Tibial nerve (tissue), 4 donors: ENCODE measurements at regions not wholly inside any gene's neighbourhood (a gene's known extent, or its start where the extent isn't known, plus 50 kb on each side); places are given as distances from the start of the nearest gene placed in this dataset.

Experiments
- DNase-seq, 2 donors: peaks; one replicate each; pipeline ENCODE4 v3.0.0-alpha.2; 2019; ENCODE audit warnings: low spot score in 2 of 2
- H3K27ac ChIP-seq, 4 donors: fragments of 200-600 bp; sonication (generic) in 3 of 4; one replicate each; pipeline ENCODE4 v1.5.1; 2017 to 2019; ENCODE audit warnings: mild to moderate bottlenecking in 1 of 4
- H3K27me3 ChIP-seq, 2 donors: fragments of 200-600 bp; sonication (generic) in 1 of 2; one replicate each; pipeline versions ENCODE4 v1.5.1 to v1.6.0; 2017 to 2019
- H3K36me3 ChIP-seq, 3 donors: fragments of 200-600 bp; sonication (generic); one replicate each; pipeline ENCODE4 v1.5.1; 2018 to 2019
- H3K4me1 ChIP-seq, 4 donors: fragments of 200-600 bp; sonication (generic) in 3 of 4; one replicate each; pipeline ENCODE4 v1.5.1; 2017 to 2019
- H3K4me3 ChIP-seq, 4 donors: fragments of 200-600 bp; sonication (generic) in 3 of 4; one replicate each; pipeline ENCODE4 v1.5.1; 2017 to 2019; ENCODE audit warnings: mild to moderate bottlenecking in 1 of 4, moderate library complexity in 1 of 4
- H3K9me3 ChIP-seq, 4 donors: fragments of 200-600 bp; sonication (generic) in 3 of 4; one replicate each; pipeline ENCODE4 v1.5.1; 2017 to 2019
- EP300 ChIP-seq, 2 donors: sonication (generic); formaldehyde crosslinking; IDR thresholded peaks; one replicate each; pipeline ENCODE4 v1.6.1; 2017; ENCODE audit warnings: antibody characterized with exemption in 2 of 2, mild to moderate bottlenecking in 1 of 2
- POLR2A ChIP-seq, 2 donors: fragments of 450-650 bp; IDR thresholded peaks; one replicate each; pipeline ENCODE4 v1.6.1; 2017; ENCODE audit warnings: antibody characterized with exemption in 2 of 2, mild to moderate bottlenecking in 2 of 2, moderate library complexity in 2 of 2
- WGBS, 2 donors: methylation state at CpG; one replicate each; pipeline ENCODE4 v1.1.5; 2018; 5-methylcytosine and 5-hydroxymethylcytosine counted together
- TF ChIP-seq, protein P1 (sequence below), 5 experiments: fragments of 200-600 bp in 3 of 5; fragments of 450-650 bp in 2 of 5; sonication (generic) in 3 of 5; IDR thresholded peaks; one replicate each; pipeline ENCODE4 v1.5.1; 2016 to 2019; ENCODE audit warnings: antibody characterized with exemption in 5 of 5, mild to moderate bottlenecking in 3 of 5, moderate library complexity in 2 of 5

DNA sequence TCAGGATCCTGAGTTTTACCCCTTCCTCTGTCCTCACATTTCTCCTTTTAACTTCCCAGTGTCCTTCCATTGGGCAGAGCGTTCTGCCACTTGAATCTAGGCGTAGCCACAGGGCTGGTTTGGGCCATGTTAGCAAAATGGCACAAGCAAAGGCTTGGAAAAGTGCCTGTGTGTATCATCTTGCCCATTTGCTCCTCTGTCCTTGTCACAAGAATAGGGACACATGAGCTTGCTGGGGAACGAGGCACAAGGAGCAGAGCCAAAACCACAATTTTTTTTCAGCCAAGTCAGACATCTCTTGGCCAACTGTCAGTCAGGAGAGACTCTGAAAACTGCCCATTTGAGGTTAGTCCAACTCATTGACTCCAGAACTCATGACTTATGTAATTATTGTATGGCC lies 285.2 kb downstream of the ZNF248 start:
- H3K36me3 ChIP-seq: no peaks in the 10 kb centered on the region
- WGBS, 2 donors: 46 to 61% methylated on average over 3 of the region's 3 CpGs
- no peaks in the 10 kb centered on the region for H3K27me3 ChIP-seq
- H3K9me3 ChIP-seq: peaks cover 0 to 3% (median 0%) of the 10 kb centered on the region in 4 donors
- H3K4me3 ChIP-seq: no peak overlapping the region
- H3K27ac ChIP-seq: no peak overlapping the region
- TF ChIP-seq EP300 (IDR thresholded peaks at IDR 0.05) (no peak), POLR2A (IDR thresholded peaks at IDR 0.05) (no peak)
- TF ChIP-seq, protein P1, sequence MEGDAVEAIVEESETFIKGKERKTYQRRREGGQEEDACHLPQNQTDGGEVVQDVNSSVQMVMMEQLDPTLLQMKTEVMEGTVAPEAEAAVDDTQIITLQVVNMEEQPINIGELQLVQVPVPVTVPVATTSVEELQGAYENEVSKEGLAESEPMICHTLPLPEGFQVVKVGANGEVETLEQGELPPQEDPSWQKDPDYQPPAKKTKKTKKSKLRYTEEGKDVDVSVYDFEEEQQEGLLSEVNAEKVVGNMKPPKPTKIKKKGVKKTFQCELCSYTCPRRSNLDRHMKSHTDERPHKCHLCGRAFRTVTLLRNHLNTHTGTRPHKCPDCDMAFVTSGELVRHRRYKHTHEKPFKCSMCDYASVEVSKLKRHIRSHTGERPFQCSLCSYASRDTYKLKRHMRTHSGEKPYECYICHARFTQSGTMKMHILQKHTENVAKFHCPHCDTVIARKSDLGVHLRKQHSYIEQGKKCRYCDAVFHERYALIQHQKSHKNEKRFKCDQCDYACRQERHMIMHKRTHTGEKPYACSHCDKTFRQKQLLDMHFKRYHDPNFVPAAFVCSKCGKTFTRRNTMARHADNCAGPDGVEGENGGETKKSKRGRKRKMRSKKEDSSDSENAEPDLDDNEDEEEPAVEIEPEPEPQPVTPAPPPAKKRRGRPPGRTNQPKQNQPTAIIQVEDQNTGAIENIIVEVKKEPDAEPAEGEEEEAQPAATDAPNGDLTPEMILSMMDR (IDR thresholded peaks at IDR 0.05): no peak
- DNase-seq: no peak
- no peaks in the 10 kb centered on the region for H3K4me1 ChIP-seq

DNA sequence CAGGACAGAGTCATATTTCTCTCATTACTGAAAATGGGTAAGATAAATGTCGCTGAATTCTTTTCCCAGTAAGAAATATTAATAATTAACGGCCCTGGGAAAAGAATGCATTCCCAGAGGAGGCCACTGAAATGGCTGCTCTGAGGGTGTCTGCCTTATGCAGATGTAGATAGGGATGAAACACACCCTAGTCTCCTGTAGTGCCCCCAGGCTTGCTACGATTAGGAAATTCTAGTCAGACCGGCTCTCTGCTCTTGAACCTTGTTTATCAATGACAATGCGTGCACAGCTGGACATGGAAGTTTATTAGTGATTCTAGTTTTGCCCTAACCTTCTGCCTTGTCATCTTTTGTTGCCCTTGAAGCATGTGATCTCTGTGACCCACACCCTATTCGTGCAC lies 291.1 kb downstream of the ZNF248 start:
- TF ChIP-seq EP300 (IDR thresholded peaks at IDR 0.05) (no peak), POLR2A (IDR thresholded peaks at IDR 0.05) (no peak)
- TF ChIP-seq, protein P1 (IDR thresholded peaks at IDR 0.05): no peak
- Histone ChIP-seq H3K9me3 (peaks cover 0 to 3% (median 0%) of the 10 kb centered on the region in 4 donors), H3K27ac (no peak overlapping the region), H3K36me3 (no peaks in the 10 kb centered on the region), H3K27me3 (no peaks in the 10 kb centered on the region), H3K4me3 (no peak overlapping the region), H3K4me1 (no peaks in the 10 kb centered on the region)
- DNase-seq: no peak
- WGBS, 2 donors: 71 to 75% methylated on average over 6 of the region's 6 CpGs

DNA sequence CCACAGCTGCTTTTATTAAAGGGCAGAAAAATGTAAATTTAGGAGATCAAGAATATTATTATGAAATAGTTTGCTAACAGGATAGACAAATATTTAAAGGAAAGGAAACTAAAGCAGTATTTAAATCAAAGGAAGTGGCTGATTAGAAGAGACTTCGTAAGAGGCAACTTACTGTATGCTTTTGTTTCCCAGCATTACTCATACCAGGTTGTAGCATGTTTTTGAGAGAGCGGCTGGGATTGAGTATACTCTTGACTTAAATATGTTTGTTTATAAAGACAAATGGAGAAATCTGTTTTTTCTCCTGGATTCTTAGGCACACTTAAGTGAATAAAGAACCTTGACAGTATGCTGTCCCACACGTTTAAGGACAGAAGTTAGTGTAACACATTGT lies 293.7 kb downstream of the ZNF248 start:
- Histone ChIP-seq H3K27ac (no peak overlapping the region), H3K9me3 (no peaks in the 10 kb centered on the region), H3K36me3 (no peaks in the 10 kb centered on the region), H3K4me1 (no peaks in the 10 kb centered on the region), H3K4me3 (no peak overlapping the region), H3K27me3 (no peaks in the 10 kb centered on the region)
- WGBS, 2 donors: 79 to 86% methylated on average over 3 of the region's 3 CpGs
- TF ChIP-seq EP300 (IDR thresholded peaks at IDR 0.05) (no peak), POLR2A (IDR thresholded peaks at IDR 0.05) (no peak)
- TF ChIP-seq, protein P1 (IDR thresholded peaks at IDR 0.05): no peak
- DNase-seq: no peak

DNA sequence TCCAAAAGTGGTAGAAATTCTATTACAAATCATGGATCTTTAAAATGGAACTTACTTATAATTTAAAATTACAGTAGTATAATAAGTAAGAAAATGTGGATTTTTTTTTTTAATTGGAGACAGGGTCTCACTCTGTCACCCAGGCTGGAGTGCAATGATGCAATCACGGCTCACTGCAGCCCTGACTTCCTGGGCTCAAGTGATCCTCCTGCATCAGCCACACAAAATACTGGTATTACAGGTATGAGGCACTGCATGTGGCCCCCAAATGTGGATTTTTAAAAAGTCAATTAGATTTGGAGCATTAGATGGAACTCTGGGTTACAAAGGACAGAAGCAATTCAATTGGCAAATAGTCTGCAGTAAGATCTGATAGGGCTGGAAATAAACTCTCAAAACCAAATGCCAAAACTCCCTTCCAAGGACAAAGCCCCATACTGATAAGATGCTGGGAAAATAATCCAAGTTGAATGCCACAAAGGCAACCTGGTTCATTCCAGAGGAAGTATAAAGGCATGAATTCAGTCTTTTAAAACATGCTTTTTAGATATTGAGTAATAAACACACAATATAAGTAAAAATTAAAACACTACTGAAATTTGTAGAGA lies 294.2 kb downstream of the ZNF248 start:
- 72 to 76% methylated on average over 1 of the region's 1 CpG for WGBS, 2 donors

DNA sequence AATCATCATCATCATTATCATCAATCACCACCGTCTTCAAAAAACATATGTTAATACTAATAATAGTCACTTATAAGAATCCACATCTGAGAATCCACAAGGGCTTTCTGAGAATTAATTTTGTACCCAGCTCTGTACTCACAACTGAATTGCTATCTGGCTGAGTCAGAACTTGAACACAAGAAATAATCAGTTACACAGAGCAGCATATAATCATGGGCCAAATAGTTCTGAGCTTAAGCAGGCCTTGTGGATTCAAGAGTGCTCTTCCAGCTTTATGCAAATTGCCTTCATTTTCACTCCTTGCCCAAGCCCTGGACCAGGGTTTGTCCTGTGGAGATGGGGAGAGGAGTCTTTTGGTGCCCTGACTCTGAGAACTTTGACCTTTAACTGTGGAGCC lies 304.5 kb downstream of the ZNF248 start:
- no peak overlapping the region for H3K4me3 ChIP-seq
- 92 to 93% methylated on average over 1 of the region's 1 CpG for WGBS, 2 donors

More for the DNA sequence above, 294.2 kb downstream of the ZNF248 start:
- Histone ChIP-seq H3K9me3 (no peaks in the 10 kb centered on the region), H3K4me1 (no peaks in the 10 kb centered on the region), H3K36me3 (no peaks in the 10 kb centered on the region), H3K4me3 (no peak overlapping the region), H3K27ac (no peak overlapping the region), H3K27me3 (no peaks in the 10 kb centered on the region)
- TF ChIP-seq, protein P1 (IDR thresholded peaks at IDR 0.05): no peak
- TF ChIP-seq EP300 (IDR thresholded peaks at IDR 0.05) (no peak), POLR2A (IDR thresholded peaks at IDR 0.05) (no peak)
- no peak for DNase-seq

More for the DNA sequence above, 304.5 kb downstream of the ZNF248 start:
- Histone ChIP-seq H3K27ac (no peak overlapping the region), H3K9me3 (no peaks in the 10 kb centered on the region), H3K27me3 (no peaks in the 10 kb centered on the region), H3K4me1 (peaks cover 0 to 4% (median 0%) of the 10 kb centered on the region in 4 donors), H3K36me3 (no peaks in the 10 kb centered on the region)
- TF ChIP-seq EP300 (IDR thresholded peaks at IDR 0.05): no peak
- TF ChIP-seq POLR2A (IDR thresholded peaks at IDR 0.05): no peak
- TF ChIP-seq, protein P1 (IDR thresholded peaks at IDR 0.05): no peak
- no peak for DNase-seq
